HG03139 (cell line): ENCODE measurements at regions not wholly inside any gene's neighbourhood (a gene's known extent, or its start where the extent isn't known, plus 50 kb on each side); places are given as distances from the start of the nearest gene placed in this dataset.
"Not testable (repeated sequence)": the region's sequence is repeated elsewhere in the genome, so short reads cannot be mapped to it uniquely, and the experiment has no call there.

Experiments used
- ATAC-seq: cut with Tn5 transposase; IDR thresholded peaks from one replicate; pipeline ENCODE4 v1.9.1; 2021; ENCODE audit not compliant: unreplicated experiment

DNA sequence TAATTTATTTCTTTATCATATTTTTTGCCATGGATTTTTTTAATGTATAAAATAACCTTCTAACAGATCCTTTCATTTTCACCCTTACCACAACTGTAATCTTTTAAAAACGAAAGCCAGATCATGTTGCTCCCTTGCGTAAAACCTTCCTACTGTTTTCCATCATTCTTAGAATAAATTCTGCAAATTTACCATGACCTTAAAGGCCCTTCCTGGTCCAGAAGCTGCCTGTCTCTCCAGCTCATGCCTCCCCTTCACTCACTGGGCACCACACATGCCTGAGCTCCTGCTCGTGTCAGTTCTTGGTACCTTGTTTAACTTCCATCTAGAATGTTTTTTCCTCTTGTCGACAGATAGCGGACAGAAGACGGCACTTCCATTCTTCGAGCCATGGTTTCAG is 245.0 kb upstream of the CDH5 start:
- no peak for ATAC-seq

DNA sequence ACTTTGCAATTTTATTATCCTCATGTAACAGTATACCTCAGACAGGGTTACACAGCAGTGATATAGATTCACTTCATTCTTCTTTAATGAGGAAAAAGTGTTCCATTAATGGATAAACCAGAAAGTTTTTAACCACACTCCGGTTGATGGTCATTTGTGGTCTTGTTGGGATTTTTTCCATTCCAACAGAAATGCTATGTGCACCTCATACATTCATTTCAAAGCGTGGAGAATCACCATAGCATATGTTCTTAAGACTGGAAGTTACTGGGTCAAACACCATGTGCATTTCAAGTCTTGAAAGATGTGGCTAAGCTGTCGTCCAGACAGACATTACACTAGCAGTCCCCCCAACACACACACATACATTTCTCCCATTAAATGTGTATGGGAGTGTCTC is 245.8 kb upstream of the CDH5 start:
- no peak for ATAC-seq

DNA sequence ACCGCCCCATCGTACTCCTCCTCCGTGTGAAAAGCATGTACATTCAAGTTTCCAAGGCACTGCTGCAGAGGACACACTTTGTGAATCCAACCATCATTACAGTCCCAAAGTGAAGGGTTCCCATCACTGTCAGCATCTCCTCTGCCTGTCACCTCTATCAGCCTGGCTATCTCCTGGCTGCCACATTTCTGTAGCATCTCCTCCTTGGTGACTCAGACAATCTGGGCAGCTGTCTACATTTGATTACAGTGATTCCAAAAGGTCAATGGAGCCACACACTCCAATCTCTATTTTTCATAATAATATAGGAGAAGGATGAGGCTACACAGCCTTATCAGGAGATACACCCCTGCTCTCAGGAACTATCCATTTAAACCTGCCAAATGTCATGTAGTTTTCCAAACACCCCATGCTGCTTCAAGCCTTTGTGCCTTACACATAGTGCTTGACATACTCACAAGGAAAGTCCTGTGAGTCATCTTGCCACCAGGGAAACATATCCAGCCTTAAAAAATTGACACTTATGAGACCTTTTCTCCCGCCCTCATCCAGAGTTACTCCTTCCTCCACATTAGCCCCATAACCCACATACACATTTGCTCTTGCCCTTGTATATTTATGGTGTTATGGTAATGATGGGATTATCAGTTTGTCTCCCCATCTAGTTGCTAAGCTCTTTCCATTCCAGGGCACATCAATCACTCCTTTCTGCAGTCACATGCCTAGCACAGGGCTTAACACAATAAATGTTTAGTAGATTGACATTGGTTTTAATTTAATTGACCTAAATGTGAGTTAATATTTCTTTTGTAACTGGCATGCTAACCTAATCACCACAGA is 250.1 kb upstream of the CDH5 start:
- no peak for ATAC-seq

DNA sequence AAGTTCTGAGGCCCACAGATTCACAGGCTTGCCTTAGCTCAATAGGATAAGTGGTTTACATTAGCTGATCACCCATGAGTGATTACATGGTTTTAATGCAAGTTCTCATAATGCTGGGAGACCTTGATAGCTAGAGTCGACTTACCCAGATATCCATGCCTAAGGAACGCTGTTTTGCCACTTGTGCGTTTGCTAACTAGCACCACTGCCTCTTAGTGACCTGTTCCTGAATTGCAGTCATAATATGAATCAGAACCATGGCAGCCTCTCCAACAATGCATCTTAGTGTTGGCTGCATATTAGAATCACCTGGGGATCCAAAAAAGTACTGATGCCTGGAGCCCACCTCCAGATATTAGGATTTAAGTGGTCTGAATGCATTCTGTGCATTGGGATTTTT is 251.1 kb upstream of the CDH5 start:
- ATAC-seq = no peak

DNA sequence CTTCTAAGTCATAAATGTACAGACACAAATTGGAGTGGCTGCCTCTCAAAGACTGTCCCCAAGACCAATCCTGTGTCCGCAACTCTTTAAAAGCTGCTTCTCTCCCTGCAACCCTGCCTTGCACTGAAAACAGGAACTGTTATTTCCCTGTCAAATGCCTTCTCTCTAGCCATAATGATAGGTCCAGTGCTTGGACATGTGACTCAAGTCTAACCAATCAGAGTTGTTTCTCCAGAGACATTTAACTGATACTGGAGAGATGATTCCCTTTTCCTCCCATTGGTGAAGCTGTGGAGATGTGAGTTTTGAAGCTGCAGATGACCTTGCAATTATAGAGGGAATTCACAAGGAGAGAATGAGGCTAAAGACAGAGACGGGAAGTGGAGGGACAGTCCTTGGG is 253.3 kb upstream of the CDH5 start:
- no peak for ATAC-seq

DNA sequence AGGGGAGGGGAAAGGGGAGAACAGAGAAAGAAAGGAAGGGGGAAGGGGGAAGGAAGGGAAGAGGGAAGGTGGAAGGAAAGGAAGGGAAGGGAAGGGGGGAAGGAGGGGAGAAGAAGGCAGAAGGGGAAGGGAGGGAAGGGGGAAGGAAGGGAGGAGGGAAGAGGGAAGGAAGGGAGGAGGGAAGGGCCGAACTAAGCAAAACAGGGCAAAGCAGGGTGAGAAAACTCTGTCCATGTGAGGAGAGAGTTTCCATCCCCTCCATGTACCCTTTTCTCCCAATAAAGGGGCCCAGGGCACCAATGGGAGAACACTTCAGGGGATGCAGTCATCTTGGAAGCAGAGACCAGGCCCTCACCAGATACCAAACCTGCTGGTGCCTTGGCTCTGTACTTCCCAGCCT is 256.8 kb upstream of the CDH5 start:
- no peak for ATAC-seq

DNA sequence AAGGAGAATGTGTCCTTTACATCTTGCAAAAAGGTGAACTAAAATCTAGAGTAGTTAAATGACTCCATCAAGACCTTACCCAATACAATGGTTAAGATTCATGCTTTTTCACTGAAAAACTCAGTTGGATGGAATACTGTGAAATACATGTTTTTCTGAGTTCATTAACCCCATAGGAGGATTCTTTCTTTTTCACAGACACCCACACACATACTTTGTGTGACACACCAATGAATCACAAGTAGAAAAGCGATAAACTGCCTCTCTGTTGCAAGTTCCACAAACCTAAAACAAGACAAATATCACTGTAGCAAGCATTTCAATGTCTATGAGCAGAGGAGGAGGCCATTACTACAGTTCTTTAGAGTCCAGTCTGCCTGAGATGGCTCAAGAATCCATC is 258.8 kb upstream of the CDH5 start:
- ATAC-seq = no peak

DNA sequence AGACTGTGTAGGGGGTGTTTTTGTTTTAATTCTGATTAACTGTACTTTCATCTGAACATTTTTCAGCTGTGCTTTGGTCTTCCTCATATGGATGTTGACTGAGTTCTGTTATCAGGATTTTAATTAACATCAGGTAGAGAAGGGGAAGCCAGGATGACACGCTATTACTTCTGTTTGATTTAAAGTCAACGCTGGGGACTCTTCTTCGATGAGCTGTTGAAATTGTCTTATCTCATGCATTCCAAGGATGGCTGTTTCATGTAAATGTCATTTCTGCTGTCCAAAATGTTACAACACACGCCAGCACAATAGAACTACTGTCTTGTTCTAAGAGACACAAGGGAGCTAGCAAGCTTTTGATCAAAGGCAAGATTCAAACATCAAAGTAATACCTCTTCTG is 263.3 kb upstream of the CDH5 start:
- no peak for ATAC-seq

DNA sequence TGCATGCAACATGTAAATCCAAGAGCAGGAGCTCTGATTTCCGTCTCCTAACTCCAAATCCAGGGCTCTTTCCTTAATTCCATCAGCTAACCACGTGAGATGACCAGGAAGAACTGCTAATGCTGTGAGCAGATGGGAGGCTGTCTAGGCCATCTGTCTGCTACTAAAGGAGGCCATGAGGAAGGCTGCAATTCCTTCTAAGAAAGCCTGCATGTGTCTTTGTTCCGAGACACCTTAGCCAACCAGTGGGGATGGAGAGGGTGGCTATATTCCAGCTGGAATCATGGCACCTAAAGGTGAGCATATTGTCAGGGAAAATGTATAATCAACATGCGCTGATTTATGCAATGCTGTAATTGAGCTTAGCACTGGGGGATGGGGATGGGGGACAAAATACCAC is 267.2 kb upstream of the CDH5 start:
- ATAC-seq = no peak

DNA sequence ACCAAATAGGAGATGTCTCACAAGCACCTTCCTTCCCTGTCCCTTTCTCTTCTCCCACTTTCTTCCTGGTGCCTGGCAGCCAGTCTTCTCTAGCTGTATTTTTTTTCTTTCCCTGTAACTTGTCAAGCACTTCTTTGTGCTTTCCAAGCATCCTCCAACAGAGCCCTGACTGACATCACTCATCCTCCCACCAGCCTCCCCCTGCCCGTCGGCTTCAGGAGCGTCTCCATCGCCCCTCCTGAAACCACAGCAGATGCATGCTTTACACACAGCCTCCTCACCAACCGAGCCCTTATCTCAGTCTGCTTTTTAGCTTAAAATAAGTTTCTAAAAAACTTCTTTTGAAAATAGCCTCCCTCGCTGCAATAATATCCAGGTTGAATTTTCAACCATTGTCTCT is 268.7 kb upstream of the CDH5 start:
- no peak for ATAC-seq

DNA sequence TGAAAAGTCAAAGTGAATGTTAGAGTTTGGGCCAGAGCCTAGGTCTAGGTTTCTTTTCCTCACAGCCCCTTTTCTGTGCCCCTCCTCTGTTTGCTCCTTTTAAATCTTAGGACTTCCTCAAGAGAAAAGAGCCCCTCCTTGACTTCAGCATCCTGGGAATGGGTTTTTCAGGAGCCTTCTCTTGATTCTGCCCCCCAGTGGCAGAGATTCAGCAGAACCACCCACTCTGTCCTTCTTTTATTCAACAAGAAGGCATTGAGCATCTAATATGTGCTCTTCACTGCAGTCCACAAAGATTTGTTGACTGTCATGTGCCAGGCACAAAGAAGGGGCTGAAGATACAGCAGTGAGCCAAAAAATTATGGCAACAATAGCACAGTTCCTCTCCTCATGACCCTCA is 270.8 kb upstream of the CDH5 start:
- no peak for ATAC-seq

DNA sequence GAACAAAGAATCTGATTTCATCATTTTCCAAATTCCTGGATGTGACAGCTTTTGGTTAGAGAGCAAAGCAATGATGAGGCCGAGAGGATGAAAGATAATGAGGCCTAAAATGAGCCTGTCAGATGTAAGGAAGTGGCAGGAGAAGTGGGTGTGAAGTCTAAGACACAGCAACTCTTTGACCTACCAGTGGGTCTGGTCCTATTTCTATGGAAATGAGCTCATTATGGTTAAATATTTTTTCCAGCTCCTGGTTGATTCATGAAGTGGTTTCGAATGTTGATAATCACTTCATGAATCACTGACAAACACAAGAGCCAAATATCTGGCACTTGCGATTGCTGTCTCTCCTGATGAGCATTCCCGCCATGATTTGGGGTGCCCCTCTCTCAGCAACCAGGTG is 273.3 kb upstream of the CDH5 start:
- no peak for ATAC-seq

DNA sequence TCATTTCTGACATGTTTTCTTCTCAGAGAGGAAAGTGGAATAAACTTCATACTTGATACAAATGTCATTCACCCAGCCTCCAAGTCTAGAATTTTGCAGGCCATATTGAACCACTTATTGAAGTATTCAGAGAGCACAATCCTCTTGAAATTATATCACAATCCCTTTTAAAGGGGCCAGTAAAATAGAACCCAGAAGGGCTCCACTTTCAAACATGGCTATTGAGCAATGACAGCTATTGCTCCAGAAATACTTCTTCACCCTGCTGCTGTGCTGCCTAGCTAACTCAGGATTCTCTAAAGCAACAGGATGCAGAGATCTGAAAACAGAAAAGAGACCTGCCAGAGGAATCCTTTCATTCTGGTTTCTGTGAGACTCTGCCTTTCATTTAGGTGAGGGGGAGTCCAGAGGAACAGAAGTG is 275.0 kb upstream of the CDH5 start:
- ATAC-seq = no peak

DNA sequence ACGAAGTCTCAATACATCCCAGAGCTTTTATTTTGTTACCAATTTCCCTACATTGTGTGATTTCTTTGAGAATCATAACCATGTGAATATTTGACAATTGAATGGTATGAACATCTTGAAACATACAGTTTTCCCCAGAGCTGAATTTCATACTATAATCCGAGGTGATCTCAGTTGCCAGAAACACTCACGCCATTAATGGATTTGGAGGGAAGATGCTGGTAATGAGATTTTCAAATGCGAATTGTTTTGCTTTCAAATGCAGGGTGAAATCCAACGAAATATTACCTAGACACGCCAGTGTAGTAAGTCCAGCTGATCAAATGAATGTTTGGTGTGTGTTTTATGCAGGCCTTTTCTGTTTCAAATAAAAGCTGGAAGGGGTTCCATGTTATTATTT is 277.8 kb upstream of the CDH5 start:
- ATAC-seq = no peak

DNA sequence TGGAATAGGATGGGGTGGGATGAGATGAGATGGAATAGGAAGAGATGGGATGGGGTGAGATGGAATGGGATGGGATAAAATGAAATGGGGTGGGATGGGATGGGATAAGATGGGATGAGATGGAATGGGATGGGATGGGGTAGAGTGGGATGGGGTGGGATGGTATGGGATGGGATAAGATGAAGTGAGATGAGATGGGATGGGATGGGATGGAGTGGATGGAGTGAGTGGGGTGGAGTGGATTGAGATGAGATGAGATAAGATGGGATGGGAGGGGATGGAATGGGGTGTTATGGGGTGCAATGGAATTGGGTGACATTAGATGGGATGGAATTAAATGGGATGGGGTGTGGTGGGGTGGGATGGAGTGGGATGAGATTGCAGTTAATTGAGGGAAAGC is 279.2 kb upstream of the CDH5 start:
- no peak for ATAC-seq

DNA sequence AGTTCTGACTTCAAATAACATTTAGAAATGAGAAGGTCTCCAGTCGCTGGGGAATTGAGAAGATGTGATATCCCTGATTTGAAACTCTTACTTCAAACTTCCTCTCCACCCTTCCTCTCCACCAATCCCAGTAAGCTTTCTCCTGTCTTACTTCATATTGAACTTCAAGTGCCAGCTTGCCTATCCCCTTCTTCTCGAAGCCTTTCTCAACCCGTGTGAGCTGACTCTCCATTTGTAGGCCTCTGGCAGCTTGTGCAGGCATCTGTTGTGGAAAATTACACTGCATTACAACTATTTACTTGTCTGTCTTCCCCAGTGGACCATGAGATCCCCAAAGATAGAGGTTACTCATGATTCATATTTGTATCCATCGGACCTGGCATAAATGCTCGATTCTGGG is 280.8 kb upstream of the CDH5 start:
- no peak for ATAC-seq

DNA sequence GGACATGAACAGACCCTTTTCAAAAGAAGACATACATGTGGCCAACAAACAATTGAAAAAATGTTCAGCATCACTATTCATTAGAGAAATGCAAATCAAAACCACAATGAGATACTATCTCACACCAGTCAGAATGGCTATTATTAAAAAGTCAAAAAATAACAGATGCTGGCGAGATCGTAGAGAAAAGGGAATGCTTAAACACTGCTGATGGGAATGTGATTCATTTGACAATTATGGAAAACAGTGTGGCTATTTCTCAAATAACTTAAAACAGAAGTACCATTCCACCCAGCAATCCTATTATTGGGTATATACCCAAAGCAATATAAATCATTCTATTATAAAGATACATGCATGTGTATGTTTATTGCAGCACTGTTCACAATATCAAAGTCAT is 281.8 kb upstream of the CDH5 start:
- ATAC-seq = not testable (repeated sequence)

DNA sequence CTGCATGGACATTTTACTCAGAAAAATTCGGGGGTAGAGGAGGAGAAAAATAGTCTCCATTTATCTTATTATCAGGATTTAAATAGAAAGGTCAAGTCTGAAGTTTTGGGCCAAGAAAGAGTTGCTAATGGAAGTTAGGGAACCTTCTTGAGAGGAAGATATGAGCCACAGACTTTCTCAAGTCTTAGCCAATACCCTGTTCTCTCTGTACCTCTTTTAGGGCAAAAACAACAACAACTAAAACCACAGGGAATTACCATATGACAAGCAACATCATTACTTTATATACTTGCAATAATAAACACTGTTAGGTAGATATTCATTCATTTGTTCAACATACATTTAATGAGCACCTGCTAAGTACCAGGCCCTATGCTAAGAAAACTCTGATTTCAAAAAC is 282.2 kb upstream of the CDH5 start:
- no peak for ATAC-seq

DNA sequence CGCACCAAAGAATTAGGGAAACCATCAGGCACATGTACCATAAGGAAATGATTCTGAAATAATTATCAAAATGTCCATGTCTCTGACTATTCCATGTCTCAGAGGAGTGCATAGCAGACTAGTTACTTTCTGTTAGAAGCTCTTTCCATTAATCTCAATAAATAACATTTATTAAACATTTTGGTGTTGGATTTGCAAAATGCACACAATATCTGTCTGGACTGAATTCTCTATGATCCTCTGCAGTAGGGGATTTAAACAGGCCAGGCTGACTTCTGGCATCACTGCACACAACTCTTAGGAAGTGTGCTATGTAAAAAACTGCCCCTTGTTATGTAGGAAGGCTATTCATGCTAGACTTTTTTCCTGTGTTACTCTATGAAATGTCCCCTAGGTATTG is 283.3 kb upstream of the CDH5 start:
- ATAC-seq = no peak

DNA sequence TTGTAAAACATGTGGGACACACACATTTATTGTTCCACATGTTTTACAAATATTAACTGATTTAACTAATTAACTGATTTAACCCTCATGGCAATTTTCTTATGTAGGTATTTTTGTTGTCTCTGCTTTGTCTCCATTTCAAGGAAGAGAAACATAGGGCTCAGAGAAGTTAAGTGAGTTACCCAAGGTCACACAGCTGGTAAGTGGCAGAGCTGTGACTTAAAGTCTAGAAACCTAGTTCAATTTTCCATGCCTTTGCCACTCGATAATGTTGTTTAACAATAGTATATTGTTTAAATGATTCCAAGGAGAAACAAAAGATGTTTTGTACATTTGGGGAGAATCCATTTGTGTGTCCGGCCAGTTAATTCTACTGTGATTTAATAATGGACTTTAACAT is 284.1 kb upstream of the CDH5 start:
- no peak for ATAC-seq

DNA sequence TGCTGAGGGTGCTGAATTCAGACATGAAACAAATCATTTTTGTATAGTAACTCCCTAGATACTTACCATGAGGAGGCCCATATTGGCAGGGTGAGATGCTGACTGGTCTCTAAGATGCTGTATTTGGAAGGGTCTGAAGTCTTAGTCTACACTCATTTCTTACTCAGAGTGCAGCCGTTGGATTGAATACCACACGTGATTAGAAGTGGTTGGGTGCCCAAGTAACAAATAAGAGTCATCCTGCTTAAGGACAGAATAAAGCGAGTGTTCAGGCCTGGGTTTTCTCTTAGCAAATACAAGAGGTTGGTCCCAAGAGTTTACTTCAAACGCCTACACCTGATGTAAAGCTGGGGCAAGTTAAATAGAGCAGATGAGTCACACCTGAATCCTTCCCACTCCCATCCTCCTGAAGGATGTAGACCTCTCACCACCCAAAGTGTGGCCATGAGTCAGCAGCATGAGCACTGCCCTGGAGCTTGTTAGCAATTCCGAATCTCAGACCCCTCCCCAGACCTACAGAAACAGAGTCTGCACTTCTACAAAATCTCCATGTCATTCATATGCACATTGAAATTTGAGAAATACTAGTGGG is 284.6 kb upstream of the CDH5 start:
- no peak for ATAC-seq

DNA sequence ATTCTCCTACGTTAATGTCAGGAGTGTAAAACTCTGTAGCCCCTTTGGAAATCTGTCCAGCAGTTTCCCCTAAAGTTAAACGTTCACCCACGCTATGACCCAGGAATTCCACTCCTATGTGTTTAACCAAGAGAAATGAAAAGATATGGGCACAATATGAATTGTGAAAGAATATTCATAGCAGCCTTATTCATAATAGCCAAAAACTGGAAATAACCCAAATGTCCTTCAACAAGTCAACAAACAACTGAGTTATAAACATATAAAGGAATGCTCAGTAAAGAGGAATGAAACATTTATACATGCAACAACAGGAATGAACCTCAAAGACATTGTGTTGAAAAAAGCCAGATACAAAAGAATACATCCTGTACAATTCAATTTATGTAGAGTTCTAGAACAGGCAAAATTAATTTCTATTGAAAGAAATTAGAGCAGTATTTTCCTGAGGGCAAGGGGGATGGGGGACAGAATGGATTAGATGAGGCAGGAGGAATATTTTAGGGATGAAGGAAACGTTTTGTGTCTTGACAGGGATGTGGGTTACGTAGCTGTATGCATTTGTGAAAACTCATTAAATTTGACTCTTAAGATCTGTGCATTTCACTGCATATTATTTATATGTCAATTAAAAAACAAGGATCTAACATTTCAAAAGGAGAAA is 286.7 kb upstream of the CDH5 start:
- no peak for ATAC-seq
